ENCODE measurements at regions not wholly inside any gene's neighbourhood (a gene's known extent, or its start where the extent isn't known, plus 50 kb on each side); places are given as distances from the start of the nearest gene placed in this dataset.

GRCh38 chr3:180092889-180093288 is 56.2 kb upstream of the PEX5L start:
- no peak for DNase-seq (ENCODE audit: low spot score)

GRCh38 chr3:180093535-180093934 is 56.8 kb upstream of the PEX5L start:
- no peak for DNase-seq (ENCODE audit: low spot score)

- DNase-seq (ENCODE audit: low spot score) = no peak
These were observed 60.9 kb upstream of the PEX5L start for GRCh38 chr3:180097626-180098025.

- DNase-seq (ENCODE audit: low spot score) = no peak
These were observed 65.4 kb upstream of the PEX5L start for GRCh38 chr3:180102134-180102533.

- no peak for DNase-seq (ENCODE audit: low spot score)
These were observed 65.9 kb upstream of the PEX5L start for GRCh38 chr3:180102604-180103003.

GRCh38 chr3:180116203-180116602 is 79.5 kb upstream of the PEX5L start:
- peak; percentile 3 for DNase-seq (ENCODE audit: low spot score)

- peak; percentile 1 for DNase-seq (ENCODE audit: low spot score)
These were observed 79.9 kb upstream of the PEX5L start for GRCh38 chr3:180116658-180117057.

GRCh38 chr3:180117381-180118163 is 80.8 kb upstream of the PEX5L start:
- DNase-seq (ENCODE audit: low spot score) = no peak

- DNase-seq (ENCODE audit: low spot score) = no peak
These were observed 82.8 kb upstream of the PEX5L start for GRCh38 chr3:180119567-180119966.

GRCh38 chr3:180123928-180124327 is 87.2 kb upstream of the PEX5L start:
- DNase-seq (ENCODE audit: low spot score) = no peak

- DNase-seq (ENCODE audit: low spot score) = no peak
These were observed 94.4 kb upstream of the PEX5L start for GRCh38 chr3:180131169-180131568.

GRCh38 chr3:180135101-180135500 is 98.4 kb upstream of the PEX5L start:
- DNase-seq (ENCODE audit: low spot score) = no peak

- no peak for DNase-seq (ENCODE audit: low spot score)
These were observed 102.1 kb upstream of the PEX5L start for GRCh38 chr3:180138871-180139270.

- no peak for DNase-seq (ENCODE audit: low spot score)
These were observed 105.3 kb upstream of the PEX5L start for GRCh38 chr3:180142041-180142440.

GRCh38 chr3:180142472-180142871 is 105.7 kb upstream of the PEX5L start:
- DNase-seq (ENCODE audit: low spot score) = no peak

GRCh38 chr3:180161770-180162169 is 125.0 kb upstream of the PEX5L start:
- DNase-seq (ENCODE audit: low spot score) = no peak

- no peak for DNase-seq (ENCODE audit: low spot score)
These were observed 138.8 kb upstream of the PEX5L start for GRCh38 chr3:180175572-180175971.

GRCh38 chr3:180176059-180176458 is 139.3 kb upstream of the PEX5L start:
- no peak for DNase-seq (ENCODE audit: low spot score)

- DNase-seq (ENCODE audit: low spot score) = no peak
These were observed 140.5 kb upstream of the PEX5L start for GRCh38 chr3:180177255-180177654.

GRCh38 chr3:180179562-180179961 is 142.8 kb upstream of the PEX5L start:
- no peak for DNase-seq (ENCODE audit: low spot score)

GRCh38 chr3:180180795-180181194 is 144.1 kb upstream of the PEX5L start:
- DNase-seq (ENCODE audit: low spot score) = no peak

GRCh38 chr3:180181387-180181786 is 144.7 kb upstream of the PEX5L start:
- DNase-seq (ENCODE audit: low spot score) = no peak

- DNase-seq (ENCODE audit: low spot score) = no peak
These were observed 146.6 kb upstream of the PEX5L start for GRCh38 chr3:180183346-180183745.

GRCh38 chr3:180184816-180185215 is 148.1 kb upstream of the PEX5L start:
- no peak for DNase-seq (ENCODE audit: low spot score)

Measured in pons (tissue), 1 donor.